ENCODE measurements at regions not wholly inside any gene's neighbourhood (a gene's known extent, or its start where the extent isn't known, plus 50 kb on each side); places are given as distances from the start of the nearest gene placed in this dataset.
"Not testable (repeated sequence)": the region's sequence is repeated elsewhere in the genome, so short reads cannot be mapped to it uniquely, and the experiment has no call there.

DNA sequence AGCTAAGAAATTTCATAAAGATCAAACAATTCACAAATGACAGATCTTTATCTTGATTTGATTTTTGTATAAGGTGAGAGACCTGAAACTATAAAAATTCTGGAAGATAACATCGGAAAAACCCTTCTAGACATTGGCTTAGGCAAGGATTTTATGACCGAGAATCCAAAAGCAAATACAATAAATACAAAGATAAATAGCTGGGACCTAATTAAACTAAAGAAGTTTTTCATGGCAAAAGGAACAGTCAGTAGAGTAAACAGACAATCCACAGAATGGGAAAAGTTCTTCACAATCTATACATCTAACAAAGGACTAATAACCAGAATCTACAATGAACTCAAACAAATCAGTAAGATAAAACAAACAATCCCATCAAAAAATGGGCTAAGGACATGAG, 116.9 kb upstream of the BCHE start:
- H3K27ac ChIP-seq, result no peak overlapping the region
- H3K36me3 ChIP-seq, result no peaks in the 10 kb centered on the region
- H3K27me3 ChIP-seq (replicated peaks; ENCODE audit: insufficient read depth), result no peaks in the 10 kb centered on the region
- TF ChIP-seq, protein P1, sequence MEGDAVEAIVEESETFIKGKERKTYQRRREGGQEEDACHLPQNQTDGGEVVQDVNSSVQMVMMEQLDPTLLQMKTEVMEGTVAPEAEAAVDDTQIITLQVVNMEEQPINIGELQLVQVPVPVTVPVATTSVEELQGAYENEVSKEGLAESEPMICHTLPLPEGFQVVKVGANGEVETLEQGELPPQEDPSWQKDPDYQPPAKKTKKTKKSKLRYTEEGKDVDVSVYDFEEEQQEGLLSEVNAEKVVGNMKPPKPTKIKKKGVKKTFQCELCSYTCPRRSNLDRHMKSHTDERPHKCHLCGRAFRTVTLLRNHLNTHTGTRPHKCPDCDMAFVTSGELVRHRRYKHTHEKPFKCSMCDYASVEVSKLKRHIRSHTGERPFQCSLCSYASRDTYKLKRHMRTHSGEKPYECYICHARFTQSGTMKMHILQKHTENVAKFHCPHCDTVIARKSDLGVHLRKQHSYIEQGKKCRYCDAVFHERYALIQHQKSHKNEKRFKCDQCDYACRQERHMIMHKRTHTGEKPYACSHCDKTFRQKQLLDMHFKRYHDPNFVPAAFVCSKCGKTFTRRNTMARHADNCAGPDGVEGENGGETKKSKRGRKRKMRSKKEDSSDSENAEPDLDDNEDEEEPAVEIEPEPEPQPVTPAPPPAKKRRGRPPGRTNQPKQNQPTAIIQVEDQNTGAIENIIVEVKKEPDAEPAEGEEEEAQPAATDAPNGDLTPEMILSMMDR (IDR thresholded peaks at IDR 0.05), result no peak
- no peak for TF ChIP-seq POLR2AphosphoS5 (IDR thresholded peaks at IDR 0.05)
- no peak for TF ChIP-seq POLR2A (IDR thresholded peaks at IDR 0.05)
- H3K9me3 ChIP-seq, result no peaks in the 10 kb centered on the region
- WGBS, result 44% methylated on average over 2 of the region's 2 CpGs
- intact Hi-C loops (cut with DNase I), result no loop called here
- no peak for DNase-seq (ENCODE audit: low spot score)
- H3K4me3 ChIP-seq, result no peak overlapping the region
- no peaks in the 10 kb centered on the region for H3K4me1 ChIP-seq (replicated peaks)

DNA sequence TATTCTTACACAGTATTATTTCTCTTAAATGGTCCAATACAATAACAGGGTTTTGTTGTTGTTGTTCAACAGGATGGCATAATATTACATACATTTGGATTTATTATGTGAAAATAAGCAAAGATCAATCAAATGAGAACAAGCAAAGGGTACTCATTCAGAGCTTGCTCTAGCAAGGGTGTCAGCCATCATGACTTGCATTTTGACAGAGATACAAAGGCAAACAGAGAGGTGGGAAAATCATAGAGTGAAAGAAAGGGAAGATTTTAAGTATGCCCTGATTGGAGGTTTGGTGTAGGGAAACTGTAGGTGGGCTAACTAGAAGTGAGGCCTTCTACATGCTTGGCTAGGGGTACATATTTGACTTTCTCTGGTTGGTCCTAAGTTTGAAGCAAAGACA, 109.1 kb upstream of the BCHE start:
- H3K27ac ChIP-seq, result no peak overlapping the region
- intact Hi-C loops (cut with DNase I), result no loop called here
- no peaks in the 10 kb centered on the region for H3K36me3 ChIP-seq
- no peak for DNase-seq (ENCODE audit: low spot score)
- H3K27me3 ChIP-seq (replicated peaks; ENCODE audit: insufficient read depth), result no peaks in the 10 kb centered on the region
- H3K4me1 ChIP-seq (replicated peaks), result no peaks in the 10 kb centered on the region
- H3K9me3 ChIP-seq, result no peaks in the 10 kb centered on the region
- no peak overlapping the region for H3K4me3 ChIP-seq
- TF ChIP-seq POLR2AphosphoS5 (IDR thresholded peaks at IDR 0.05) (no peak), POLR2A (IDR thresholded peaks at IDR 0.05) (no peak)
- TF ChIP-seq, protein P1 (IDR thresholded peaks at IDR 0.05), result no peak

DNA sequence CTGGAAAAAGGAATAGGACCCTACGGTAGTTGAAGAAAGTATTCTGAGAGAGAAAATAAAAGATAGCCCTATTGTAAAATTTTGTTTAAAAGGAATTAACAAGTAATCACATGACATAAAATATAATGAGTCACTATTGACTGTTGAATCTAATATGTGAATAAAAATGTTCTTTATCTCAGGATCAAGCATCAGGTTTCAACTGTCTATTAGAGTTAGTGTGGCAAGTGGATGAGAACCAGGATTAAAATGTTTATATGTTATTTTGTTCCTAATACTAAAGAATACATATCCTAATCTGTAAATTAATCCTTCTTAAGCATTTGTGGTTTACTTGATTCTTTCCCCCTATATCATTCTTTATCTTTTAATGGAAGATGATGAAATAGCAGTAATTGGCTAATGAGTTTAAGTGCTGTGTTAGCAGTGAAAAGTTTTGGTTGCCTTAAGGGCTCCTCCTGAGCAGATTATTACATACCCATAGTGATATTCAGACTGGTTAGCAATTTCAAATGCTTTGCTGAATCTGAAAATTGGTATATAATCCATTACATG, 101.8 kb upstream of the BCHE start:
- 48% methylated on average over 1 of the region's 1 CpG for WGBS
- Histone ChIP-seq H3K4me3 (no peak overlapping the region), H3K27me3 (replicated peaks; ENCODE audit: insufficient read depth) (no peaks in the 10 kb centered on the region), H3K36me3 (no peaks in the 10 kb centered on the region), H3K4me1 (replicated peaks) (no peaks in the 10 kb centered on the region), H3K9me3 (no peaks in the 10 kb centered on the region), H3K27ac (no peak overlapping the region)
- intact Hi-C loops (cut with DNase I), result no loop called here
- TF ChIP-seq, protein P1 (IDR thresholded peaks at IDR 0.05), result no peak
- TF ChIP-seq POLR2A (IDR thresholded peaks at IDR 0.05) (no peak), POLR2AphosphoS5 (IDR thresholded peaks at IDR 0.05) (no peak)
- DNase-seq (ENCODE audit: low spot score), result no peak

DNA sequence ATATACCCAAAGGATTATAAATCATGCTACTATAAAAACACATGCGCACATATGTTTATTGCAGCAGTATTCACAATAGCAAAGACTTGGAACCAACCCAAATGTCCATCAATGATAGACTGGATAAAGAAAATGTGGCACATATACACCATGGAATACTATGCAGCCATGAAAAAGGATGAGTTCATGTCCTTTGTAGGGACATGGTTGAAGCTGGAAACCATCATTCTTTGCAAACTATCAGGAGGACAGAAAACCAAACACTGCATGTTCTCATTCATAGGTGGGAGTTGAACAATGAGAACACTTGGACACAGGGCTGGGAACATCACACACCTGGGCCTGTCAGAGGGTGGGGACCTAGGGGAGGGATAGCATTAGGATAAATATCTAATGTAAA, 98.9 kb upstream of the BCHE start:
- H3K36me3 ChIP-seq; H3K4me1 ChIP-seq (replicated peaks); H3K27ac ChIP-seq; H3K4me3 ChIP-seq; intact Hi-C loops (cut with DNase I); DNase-seq (ENCODE audit: low spot score); H3K9me3 ChIP-seq; H3K27me3 ChIP-seq (replicated peaks; ENCODE audit: insufficient read depth): not testable (repeated sequence)
- WGBS, result 100% methylated on average over 1 of the region's 1 CpG

DNA sequence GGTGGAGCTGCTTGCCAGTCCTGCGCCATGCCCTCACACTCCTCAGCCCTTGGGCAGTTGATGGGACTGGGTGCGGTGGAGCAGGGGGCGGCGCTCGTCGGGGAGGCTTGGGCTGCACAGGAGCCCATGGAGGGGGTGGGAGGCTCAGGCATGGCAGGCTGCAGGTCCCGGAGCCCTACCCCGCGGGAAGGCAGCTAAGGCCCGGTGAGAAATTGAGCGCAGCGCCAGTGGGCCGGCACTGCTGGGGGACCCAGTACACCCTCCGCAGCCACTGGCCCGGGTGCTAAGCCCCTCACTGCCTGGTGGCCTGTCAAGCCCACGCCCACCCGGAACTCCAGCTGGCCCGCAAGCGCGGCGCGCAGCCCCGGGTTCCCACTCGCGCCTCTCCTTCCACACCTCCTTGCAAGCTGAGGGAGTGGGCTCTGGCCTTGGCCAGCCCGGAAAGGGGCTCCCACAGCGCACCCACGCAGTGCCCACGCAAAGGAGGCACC, 87.1 kb upstream of the BCHE start:
- 95% methylated on average over 20 of the region's 29 CpGs for WGBS
- DNase-seq (ENCODE audit: low spot score); intact Hi-C loops (cut with DNase I): not testable (repeated sequence)

DNA sequence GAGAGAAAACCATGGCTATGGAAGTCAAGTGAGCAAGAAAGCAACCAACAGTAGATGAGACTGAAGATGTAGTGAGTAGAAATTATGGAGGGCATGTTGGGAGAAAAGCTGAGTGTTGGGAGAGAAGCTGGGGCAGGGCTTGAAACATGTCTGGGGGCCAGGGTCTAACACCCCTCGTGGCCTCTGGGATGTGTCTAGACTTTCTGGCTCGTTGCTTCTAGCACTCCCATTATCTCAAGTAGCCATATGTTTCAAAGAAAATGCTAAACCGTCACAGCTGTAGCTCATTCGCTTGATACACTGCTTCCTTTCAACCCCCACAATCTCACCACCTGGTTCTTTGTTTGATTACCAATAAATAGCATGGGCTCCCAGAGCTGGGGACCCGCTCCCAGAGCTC, 83.8 kb upstream of the BCHE start:
- Histone ChIP-seq H3K9me3 (no peaks in the 10 kb centered on the region), H3K27me3 (replicated peaks; ENCODE audit: insufficient read depth) (no peaks in the 10 kb centered on the region), H3K27ac (no peak overlapping the region), H3K4me1 (replicated peaks) (no peaks in the 10 kb centered on the region), H3K4me3 (no peak overlapping the region), H3K36me3 (no peaks in the 10 kb centered on the region)
- WGBS, result 70% methylated on average over 5 of the region's 5 CpGs
- DNase-seq (ENCODE audit: low spot score), result no peak
- TF ChIP-seq, protein P1 (IDR thresholded peaks at IDR 0.05), result no peak
- TF ChIP-seq POLR2A (IDR thresholded peaks at IDR 0.05) (no peak), POLR2AphosphoS5 (IDR thresholded peaks at IDR 0.05) (no peak)
- intact Hi-C loops (cut with DNase I), result no loop called here

More for the DNA sequence above, 87.1 kb upstream of the BCHE start:
- not testable (repeated sequence) for H3K4me3 ChIP-seq; H3K27ac ChIP-seq; H3K4me1 ChIP-seq (replicated peaks); H3K27me3 ChIP-seq (replicated peaks; ENCODE audit: insufficient read depth); H3K9me3 ChIP-seq; H3K36me3 ChIP-seq

All from prostate gland (tissue), 2 donors.